OCI-LY7 (cell line): ENCODE measurements at regions not wholly inside any gene's neighbourhood (a gene's known extent, or its start where the extent isn't known, plus 50 kb on each side); places are given as distances from the start of the nearest gene placed in this dataset.

ENCODE experiments used
- BruUV-seq: library from RNA; stranded (reverse); fragments of 400-500 nt; replicated peaks from 2 replicates; lab custom pipeline; 2021; lab: Mats Ljungman, UMichigan
- CTCF ChIA-PET: fragments of 300-600 bp; sonication (Branson Sonifier 250); formaldehyde crosslinking; loops from one replicate; lab custom pipeline; 2022; ENCODE audit warnings: antibody characterized with exemption; ENCODE audit not compliant: unreplicated experiment; lab: Charles Lee
- POLR2A ChIA-PET: fragments of 300-600 bp; sonication (Branson Sonifier 250); formaldehyde crosslinking; loops from one replicate; lab custom pipeline; 2022; ENCODE audit warnings: antibody characterized with exemption; lab: Charles Lee
- DNase-seq: peaks from one replicate; pipeline ENCODE4 v3.0.0-alpha.2; 2015; ENCODE audit warnings: low spot score
- H2AFZ ChIP-seq: fragments of 200-600 bp; sonication (generic), shearing (Covaris generic); 2 replicates; pipeline ENCODE4 v1.6.1; 2014; ENCODE audit warnings: mild to moderate bottlenecking, antibody characterized with exemption, low read length, moderate library complexity
- H3K27ac ChIP-seq: fragments of 200-600 bp; sonication (generic); 2 replicates; pipeline ENCODE4 v1.5.1; 2014; ENCODE audit warnings: mixed run types, low read depth, mild to moderate bottlenecking, moderate library complexity, low read length, inconsistent platforms; ENCODE audit not compliant: poor library complexity, severe bottlenecking
- H3K36me3 ChIP-seq: fragments of 200-600 bp; sonication (generic); 2 replicates; pipeline ENCODE4 v1.6.1; 2014; ENCODE audit warnings: mild to moderate bottlenecking, antibody characterized with exemption, low read length, moderate library complexity, mixed read lengths; ENCODE audit not compliant: insufficient read depth
- H3K4me1 ChIP-seq: fragments of 200-600 bp; sonication (generic); 2 replicates; pipeline ENCODE4 v1.5.1; 2014; ENCODE audit warnings: mild to moderate bottlenecking, low read length; ENCODE audit not compliant: insufficient read depth, poor library complexity, severe bottlenecking
- H3K4me2 ChIP-seq: fragments of 200-600 bp; sonication (generic); 2 replicates; pipeline ENCODE4 v1.6.1; 2014; ENCODE audit warnings: mild to moderate bottlenecking, low read length
- H3K4me3 ChIP-seq: fragments of 200-600 bp; sonication (generic); 2 replicates; pipeline ENCODE4 v1.5.1; 2014; ENCODE audit warnings: mild to moderate bottlenecking, low read depth, low read length; ENCODE audit not compliant: poor library complexity, severe bottlenecking
- H3K79me2 ChIP-seq: fragments of 200-600 bp; sonication (generic); 2 replicates; pipeline ENCODE4 v1.6.1; 2016; ENCODE audit warnings: low read depth, mild to moderate bottlenecking, low read length, moderate library complexity, mixed read lengths; ENCODE audit not compliant: insufficient read depth
- H3K9me2 ChIP-seq: fragments of 200-600 bp; sonication (generic); 2 replicates; pipeline ENCODE4 v1.6.1; 2016; ENCODE audit warnings: mild to moderate bottlenecking, low read length, mixed read lengths; ENCODE audit not compliant: insufficient read depth
- H3K9me3 ChIP-seq: fragments of 200-600 bp; sonication (generic); 2 replicates; pipeline ENCODE4 v1.6.1; 2014; ENCODE audit warnings: mild to moderate bottlenecking, mixed run types, low read length, mixed read lengths
- H4K20me1 ChIP-seq: fragments of 200-600 bp; sonication (generic); 2 replicates; pipeline ENCODE4 v1.6.1; 2014; ENCODE audit warnings: mild to moderate bottlenecking, antibody characterized with exemption, low read length, moderate library complexity, mixed read lengths; ENCODE audit not compliant: insufficient read depth
- CTCF ChIP-seq: fragments of 200-600 bp; sonication (generic); conservative IDR thresholded peaks from 2 replicates; pipeline ENCODE4 v1.5.1; 2014; ENCODE audit warnings: mild to moderate bottlenecking, antibody characterized with exemption, low read length, moderate library complexity, mixed read lengths
- EZH2phosphoT487 ChIP-seq: fragments of 200-600 bp; sonication (generic); IDR thresholded peaks from 2 replicates; pipeline ENCODE4 v1.6.1; 2018; ENCODE audit warnings: low read depth, borderline replicate concordance, mild to moderate bottlenecking, mixed run types, antibody characterized with exemption, low read length, moderate library complexity, mixed read lengths
- intact Hi-C: fragments of 100-400 bp; cut with micrococcal nuclease; formaldehyde crosslinking; loops from one replicate; pipeline ENCODE4 v1.10.0; 2022; ENCODE audit not compliant: unreplicated experiment

- no peak for DNase-seq
- POLR2A ChIA-PET, result no interaction called here
- Histone ChIP-seq H3K36me3 (no peaks in the 10 kb centered on the region), H3K27ac (no peak overlapping the region), H3K4me3 (no peak overlapping the region), H4K20me1 (no peaks in the 10 kb centered on the region), H3K79me2 (no peaks in the 10 kb centered on the region), H2AFZ (no peak overlapping the region), H3K9me3 (no peaks in the 10 kb centered on the region), H3K4me2 (no peak overlapping the region), H3K9me2 (no peaks in the 10 kb centered on the region), H3K4me1 (no peaks in the 10 kb centered on the region)
- no TSS peak for BruUV-seq
- CTCF ChIA-PET, result no interaction called here
- intact Hi-C loops, result no loop called here
- TF ChIP-seq CTCF (no peak), EZH2phosphoT487 (no peak)
Observed at GRCh38 chr2:147558620-147559019, 286.2 kb upstream of the ACVR2A start.

GRCh38 chr2:147554521-147555107 lies 290.2 kb upstream of the ACVR2A start:
- Histone ChIP-seq H3K9me2 (no peaks in the 10 kb centered on the region), H3K4me2 (no peak overlapping the region), H3K4me1 (no peaks in the 10 kb centered on the region), H4K20me1 (no peaks in the 10 kb centered on the region), H3K27ac (no peak overlapping the region), H3K9me3 (no peaks in the 10 kb centered on the region), H3K36me3 (no peaks in the 10 kb centered on the region), H3K4me3 (no peak overlapping the region), H3K79me2 (no peaks in the 10 kb centered on the region), H2AFZ (no peak overlapping the region)
- CTCF ChIA-PET, result no interaction called here
- intact Hi-C loops, result no loop called here
- TF ChIP-seq EZH2phosphoT487 (no peak), CTCF (no peak)
- no peak for DNase-seq
- BruUV-seq, result no TSS peak
- POLR2A ChIA-PET, result no interaction called here

GRCh38 chr2:147553775-147554271 lies 291.0 kb upstream of the ACVR2A start:
- no peak overlapping the region for H3K27ac ChIP-seq
- no peak for DNase-seq
- TF ChIP-seq CTCF, result no peak
- no peak for TF ChIP-seq EZH2phosphoT487
- ChIA-PET POLR2A (no interaction called here), CTCF (no interaction called here)
- H3K4me2 ChIP-seq, result no peak overlapping the region
- no TSS peak for BruUV-seq
- H3K79me2 ChIP-seq, result no peaks in the 10 kb centered on the region
- no peaks in the 10 kb centered on the region for H3K4me1 ChIP-seq
- H2AFZ ChIP-seq, result no peak overlapping the region
- no peaks in the 10 kb centered on the region for H4K20me1 ChIP-seq
- H3K9me2 ChIP-seq, result no peaks in the 10 kb centered on the region
- H3K9me3 ChIP-seq, result no peaks in the 10 kb centered on the region
- intact Hi-C loops, result no loop called here
- no peak overlapping the region for H3K4me3 ChIP-seq
- no peaks in the 10 kb centered on the region for H3K36me3 ChIP-seq
